GM12874 (cell line): ENCODE measurements at regions not wholly inside any gene's neighbourhood (a gene's known extent, or its start where the extent isn't known, plus 50 kb on each side); places are given as distances from the start of the nearest gene placed in this dataset.

Experiments used
- CTCF ChIP-seq: IDR thresholded peaks from 2 replicates; pipeline ENCODE4 v1.5.1; 2011; ENCODE audit warnings: low read depth, mild to moderate bottlenecking, control low read depth, low read length, moderate library complexity; ENCODE audit not compliant: insufficient read depth

- no peak for TF ChIP-seq CTCF
These were observed 871.0 kb downstream of the OTOL1 start for GRCh38 chr3:162367429-162368260.

GRCh38 chr3:162368417-162368816, 871.8 kb downstream of the OTOL1 start:
- TF ChIP-seq CTCF = no peak

- no peak for TF ChIP-seq CTCF
These were observed 872.7 kb downstream of the OTOL1 start for GRCh38 chr3:162369306-162369705.

- no peak for TF ChIP-seq CTCF
These were observed 873.5 kb downstream of the OTOL1 start for GRCh38 chr3:162370141-162370540.

GRCh38 chr3:162376761-162377160, 880.2 kb downstream of the OTOL1 start:
- TF ChIP-seq CTCF = no peak

- no peak for TF ChIP-seq CTCF
These were observed 881.0 kb downstream of the OTOL1 start for GRCh38 chr3:162377608-162378007.

GRCh38 chr3:162385387-162385786, 888.8 kb downstream of the OTOL1 start:
- TF ChIP-seq CTCF = no peak
